GM21529 (cell line): ENCODE measurements at regions not wholly inside any gene's neighbourhood (a gene's known extent, or its start where the extent isn't known, plus 50 kb on each side); places are given as distances from the start of the nearest gene placed in this dataset.
"Not testable (repeated sequence)": the region's sequence is repeated elsewhere in the genome, so short reads cannot be mapped to it uniquely, and the experiment has no call there.

Experiments used
- ATAC-seq: cut with Tn5 transposase; IDR thresholded peaks from one replicate; pipeline ENCODE4 v1.9.1; 2021; ENCODE audit not compliant: unreplicated experiment

GRCh38 chr18:52131845-52132244 lies 208.2 kb upstream of the DCC start:
- no peak for ATAC-seq

- no peak for ATAC-seq
Measured at GRCh38 chr18:52136532-52136931, 203.5 kb upstream of the DCC start.

- ATAC-seq, result no peak
Measured at GRCh38 chr18:52140986-52141385, 199.0 kb upstream of the DCC start.

GRCh38 chr18:52150050-52150449 lies 189.9 kb upstream of the DCC start:
- ATAC-seq, result no peak

GRCh38 chr18:52152036-52152435 lies 188.0 kb upstream of the DCC start:
- ATAC-seq, result no peak

GRCh38 chr18:52156166-52156565 lies 183.8 kb upstream of the DCC start:
- no peak for ATAC-seq

- ATAC-seq, result no peak
Measured at GRCh38 chr18:52160636-52161035, 179.4 kb upstream of the DCC start.

GRCh38 chr18:52163478-52163877 lies 176.5 kb upstream of the DCC start:
- no peak for ATAC-seq

GRCh38 chr18:52168131-52168530 lies 171.9 kb upstream of the DCC start:
- not testable (repeated sequence) for ATAC-seq

GRCh38 chr18:52174220-52174619 lies 165.8 kb upstream of the DCC start:
- ATAC-seq, result no peak

- no peak for ATAC-seq
Measured at GRCh38 chr18:52175406-52175805, 164.6 kb upstream of the DCC start.

- no peak for ATAC-seq
Measured at GRCh38 chr18:52183107-52183506, 156.9 kb upstream of the DCC start.

GRCh38 chr18:52190195-52190594 lies 149.8 kb upstream of the DCC start:
- no peak for ATAC-seq

GRCh38 chr18:52190631-52191030 lies 149.4 kb upstream of the DCC start:
- ATAC-seq, result no peak

- ATAC-seq, result no peak
Measured at GRCh38 chr18:52200406-52200805, 139.6 kb upstream of the DCC start.

GRCh38 chr18:52200921-52201663 lies 138.9 kb upstream of the DCC start:
- ATAC-seq, result no peak

- no peak for ATAC-seq
Measured at GRCh38 chr18:52208646-52209045, 131.4 kb upstream of the DCC start.

GRCh38 chr18:52216109-52216508 lies 123.9 kb upstream of the DCC start:
- no peak for ATAC-seq

- no peak for ATAC-seq
Measured at GRCh38 chr18:52216666-52217065, 123.3 kb upstream of the DCC start.

- ATAC-seq, result no peak
Measured at GRCh38 chr18:52219102-52219501, 120.9 kb upstream of the DCC start.

GRCh38 chr18:52220062-52220591 lies 119.9 kb upstream of the DCC start:
- no peak for ATAC-seq

- no peak for ATAC-seq
Measured at GRCh38 chr18:52222211-52222610, 117.8 kb upstream of the DCC start.

- ATAC-seq, result no peak
Measured at GRCh38 chr18:52227536-52227935, 112.5 kb upstream of the DCC start.
